ENCODE measurements at regions not wholly inside any gene's neighbourhood (a gene's known extent, or its start where the extent isn't known, plus 50 kb on each side); places are given as distances from the start of the nearest gene placed in this dataset.

DNA sequence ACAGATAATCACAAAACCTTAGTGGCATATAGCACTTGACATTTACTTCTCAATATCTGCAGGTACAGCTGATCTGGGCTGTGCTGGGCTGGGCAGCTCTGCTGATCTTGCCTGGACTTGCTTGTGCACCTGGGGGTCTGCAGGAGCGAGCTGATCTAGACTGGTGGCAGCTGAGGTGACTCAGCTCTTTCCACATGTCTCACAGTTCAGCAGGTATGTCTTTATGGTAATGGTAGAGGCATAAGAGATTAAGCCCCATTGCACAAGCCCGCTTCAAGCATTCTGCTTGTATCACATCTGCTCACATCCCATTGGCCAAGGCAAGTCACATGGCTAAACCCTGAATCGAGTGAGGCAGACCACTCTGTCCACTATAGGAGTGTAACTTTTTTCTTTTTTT lies 506.7 kb downstream of the BCOR start:
- intact Hi-C loops (cut with DNase I), result no loop called here
- DNase-seq (ENCODE audit: missing footprints) (no peak), ATAC-seq (no peak)

- ATAC-seq (no peak), DNase-seq (ENCODE audit: missing footprints) (no peak)
- intact Hi-C loops (cut with DNase I), result no loop called here
These were observed 505.0 kb downstream of the BCOR start for GRCh38 chrX:39592776-39593175.

DNA sequence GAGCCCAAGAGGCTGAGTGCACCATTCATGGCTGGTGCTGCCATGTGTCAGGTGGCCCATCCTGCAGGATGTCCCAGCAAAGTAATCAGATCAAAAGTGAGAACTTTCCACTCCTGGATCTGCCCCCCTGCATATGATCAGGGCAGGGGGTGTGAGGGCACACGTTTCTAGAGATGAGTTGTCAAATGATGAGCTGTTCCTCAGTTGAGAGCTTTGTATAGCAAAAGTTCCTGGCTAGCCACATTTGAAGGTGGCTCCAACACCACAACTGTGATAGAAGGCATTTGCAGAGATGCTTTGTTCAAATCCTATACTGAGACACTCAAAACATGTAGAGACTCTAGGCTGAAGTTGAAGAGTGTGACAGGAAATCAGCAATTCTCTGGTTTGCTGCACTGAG lies 501.8 kb downstream of the BCOR start:
- no peak for DNase-seq (ENCODE audit: missing footprints)

DNA sequence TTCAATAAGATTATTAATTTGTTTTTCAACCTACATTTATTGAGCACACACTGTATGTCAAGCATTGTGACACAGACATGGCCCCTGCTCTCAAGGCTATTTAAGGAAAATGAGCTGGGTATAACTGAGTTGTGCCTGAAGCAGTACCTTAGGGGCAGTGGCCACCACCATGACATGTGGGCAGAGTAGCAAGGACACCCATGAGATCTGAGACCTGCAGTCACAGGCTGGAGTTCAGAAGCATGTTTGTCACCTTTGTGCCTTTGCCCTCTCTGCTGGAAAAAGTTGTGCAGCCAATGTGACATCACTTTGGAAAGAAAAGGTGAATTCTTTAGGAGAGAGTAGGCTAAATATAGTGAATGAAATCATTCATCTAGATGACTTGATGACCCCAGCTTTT lies 501.3 kb downstream of the BCOR start:
- ATAC-seq, result no peak
- DNase-seq (ENCODE audit: missing footprints), result no peak
- intact Hi-C loops (cut with DNase I), result no loop called here

More for the DNA sequence above, 501.8 kb downstream of the BCOR start:
- intact Hi-C loops (cut with DNase I), result no loop called here
- no peak for ATAC-seq

DNA sequence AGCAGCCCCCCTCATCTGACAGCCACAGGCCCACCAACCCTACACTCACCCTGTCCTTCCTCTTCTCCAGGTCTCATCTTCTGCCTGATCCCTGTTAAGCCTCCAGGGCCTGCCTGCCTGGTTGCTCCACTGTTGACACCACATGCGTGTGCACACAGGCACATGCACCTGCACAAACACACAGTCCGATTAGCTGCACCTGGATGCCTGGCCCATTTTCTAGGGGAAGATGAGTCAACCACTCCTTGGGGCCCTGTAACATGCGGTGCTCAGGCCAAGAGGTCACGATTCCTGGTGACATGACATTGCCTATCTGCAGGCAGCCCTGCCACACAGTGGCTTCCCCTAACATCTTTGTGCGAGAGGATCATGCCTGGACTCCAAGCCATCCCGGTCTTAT lies 498.4 kb downstream of the BCOR start:
- intact Hi-C loops (cut with DNase I), result no loop called here
- ATAC-seq (no peak), DNase-seq (ENCODE audit: missing footprints) (no peak)

- DNase-seq (ENCODE audit: missing footprints) (no peak), ATAC-seq (no peak)
- intact Hi-C loops (cut with DNase I), result no loop called here
These were observed 497.5 kb downstream of the BCOR start for GRCh38 chrX:39600222-39600621.

DNA sequence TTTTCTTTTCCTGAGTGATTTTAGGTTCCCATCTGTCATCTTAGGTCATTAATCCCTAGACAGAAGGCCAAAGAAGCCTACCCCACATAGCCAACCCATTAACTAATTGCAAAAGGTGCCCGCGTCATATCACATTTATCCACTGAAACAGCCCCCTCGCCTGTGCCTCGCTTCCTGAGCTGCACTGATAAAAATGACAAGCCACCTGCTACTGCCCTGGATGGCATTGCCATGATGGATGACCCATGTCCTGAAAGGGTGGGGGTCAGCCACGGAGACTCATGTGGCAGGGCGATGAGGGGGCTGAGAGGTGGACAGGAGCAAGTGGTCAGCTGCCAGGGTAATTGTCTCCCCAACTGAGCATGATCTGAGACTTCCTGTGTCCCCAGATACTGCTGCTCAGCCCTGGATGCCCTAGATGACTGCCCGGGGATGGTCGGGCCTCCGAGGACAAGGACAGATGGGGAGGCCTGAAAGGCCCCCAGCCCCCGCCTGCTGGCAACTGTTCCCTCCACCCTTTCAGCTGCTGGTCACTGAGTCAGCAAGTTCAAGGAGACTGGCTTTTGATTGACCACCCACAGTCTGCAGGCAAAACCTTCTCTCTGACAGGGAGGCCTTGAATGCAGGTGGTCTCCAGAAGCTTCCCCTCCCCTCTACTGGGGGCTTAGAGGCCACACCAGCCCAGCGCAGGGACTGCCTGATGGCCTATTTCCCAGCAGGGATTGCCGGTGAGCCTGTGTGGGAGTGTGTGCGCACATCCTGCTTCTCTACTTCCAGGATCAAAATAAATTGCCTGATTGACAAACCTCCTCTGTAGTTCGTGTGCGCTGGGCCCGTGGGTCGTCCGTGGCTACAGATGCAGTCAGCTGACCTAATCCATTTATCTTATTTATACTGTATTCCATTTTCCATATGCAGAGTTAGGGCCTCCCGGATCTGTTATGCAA lies 496.3 kb downstream of the BCOR start:
- ATAC-seq (no peak), DNase-seq (ENCODE audit: missing footprints) (no peak)
- intact Hi-C loops (cut with DNase I), result no loop called here

GRCh38 chrX:39602195-39602594 lies 495.6 kb downstream of the BCOR start:
- intact Hi-C loops (cut with DNase I), result no loop called here
- DNase-seq (ENCODE audit: missing footprints), result no peak
- no peak for ATAC-seq

DNA sequence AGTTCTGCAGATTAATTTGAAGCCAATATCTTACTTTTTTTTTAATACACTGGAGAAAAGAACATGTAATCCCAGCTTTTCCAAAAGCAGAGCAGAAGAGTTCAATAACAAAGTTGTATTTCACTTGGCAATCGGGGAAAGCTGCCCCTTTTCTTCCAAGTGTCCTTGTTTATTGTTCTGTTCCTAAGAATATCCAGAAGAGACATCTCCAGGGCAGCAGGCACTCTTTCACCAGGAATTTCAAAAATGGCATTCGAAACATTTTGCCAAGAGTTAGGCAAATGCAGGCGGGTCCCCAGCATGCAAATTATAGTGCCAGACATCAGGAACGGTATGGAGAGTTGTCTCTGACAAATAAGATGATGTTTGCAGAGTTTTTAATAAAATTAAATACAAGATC lies 494.5 kb downstream of the BCOR start:
- no peak for ATAC-seq
- DNase-seq (ENCODE audit: missing footprints), result no peak
- intact Hi-C loops (cut with DNase I), result no loop called here

DNA sequence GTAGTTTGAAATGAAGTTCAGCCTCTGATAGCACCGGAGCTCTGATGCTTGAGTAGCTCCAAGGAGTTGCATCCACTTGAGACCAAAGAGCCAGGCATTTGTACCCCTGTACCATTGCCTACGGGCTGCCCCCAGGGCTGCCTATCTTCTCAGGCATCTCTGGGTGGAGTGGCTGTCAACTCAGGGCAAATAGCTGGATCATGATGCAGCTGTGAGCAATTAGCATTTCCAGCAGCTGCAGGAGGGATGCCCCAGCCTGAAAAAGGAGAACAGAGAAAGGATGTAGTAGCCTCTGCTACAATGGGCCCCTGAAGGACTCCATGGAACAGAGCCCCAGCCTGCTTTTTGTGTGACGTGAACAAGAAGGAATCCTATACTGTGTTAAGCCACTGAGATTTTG lies 492.6 kb downstream of the BCOR start:
- intact Hi-C loops (cut with DNase I), result no loop called here
- DNase-seq (ENCODE audit: missing footprints) (no peak), ATAC-seq (no peak)

DNA sequence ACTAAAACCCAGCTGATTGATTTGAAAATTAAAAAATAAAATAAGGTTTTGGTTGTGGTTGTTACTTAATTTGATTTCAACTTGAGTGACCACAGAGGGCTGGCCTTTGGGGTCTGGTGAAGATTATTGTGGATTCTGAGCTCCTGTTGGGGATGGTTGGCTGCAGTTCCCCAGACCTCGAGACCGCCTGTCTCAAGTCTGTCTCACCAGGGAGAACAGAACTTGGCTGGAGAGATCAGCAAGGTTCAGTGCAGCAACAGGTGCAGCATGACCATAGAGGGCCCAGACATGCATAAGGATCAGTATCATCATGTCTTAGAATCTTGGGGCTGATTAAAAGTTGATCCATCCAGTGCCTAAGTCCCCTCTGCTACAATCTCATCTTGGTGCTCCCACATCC lies 491.9 kb downstream of the BCOR start:
- no peak for ATAC-seq
- intact Hi-C loops (cut with DNase I), result no loop called here
- DNase-seq (ENCODE audit: missing footprints), result no peak

GRCh38 chrX:39609941-39610340 lies 487.8 kb downstream of the BCOR start:
- ATAC-seq (no peak), DNase-seq (ENCODE audit: missing footprints) (no peak)
- intact Hi-C loops (cut with DNase I), result no loop called here

GRCh38 chrX:39611468-39611867 lies 486.3 kb downstream of the BCOR start:
- intact Hi-C loops (cut with DNase I), result no loop called here
- DNase-seq (ENCODE audit: missing footprints) (no peak), ATAC-seq (no peak)

DNA sequence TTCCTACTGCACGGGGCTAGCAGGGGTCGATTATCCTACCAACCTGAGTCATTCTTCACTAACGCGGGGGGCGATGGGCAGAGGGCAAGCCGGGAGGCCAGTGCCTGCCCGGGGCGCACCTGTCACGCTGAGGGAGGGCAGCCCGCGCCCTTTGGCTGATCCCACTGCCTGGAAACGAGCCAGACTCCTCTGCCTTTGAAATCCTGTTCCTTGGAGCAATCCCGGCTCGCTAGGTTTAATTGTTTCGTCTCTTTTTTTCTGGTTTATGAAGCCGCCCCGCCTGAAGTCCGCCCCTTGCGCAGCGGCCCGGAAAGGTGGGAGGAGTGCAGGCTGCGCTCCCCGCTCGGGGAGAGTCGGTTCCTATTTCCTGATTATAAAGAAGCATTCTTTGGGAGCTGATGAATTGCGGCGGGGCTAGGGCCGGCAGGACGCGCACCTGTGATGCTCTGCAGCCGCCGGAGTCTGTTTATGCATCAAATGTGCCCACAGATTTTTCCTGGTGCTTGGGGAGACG lies 484.2 kb downstream of the BCOR start:
- ATAC-seq, result no peak
- no peak for DNase-seq (ENCODE audit: missing footprints)
- intact Hi-C loops (cut with DNase I), result no loop called here

DNA sequence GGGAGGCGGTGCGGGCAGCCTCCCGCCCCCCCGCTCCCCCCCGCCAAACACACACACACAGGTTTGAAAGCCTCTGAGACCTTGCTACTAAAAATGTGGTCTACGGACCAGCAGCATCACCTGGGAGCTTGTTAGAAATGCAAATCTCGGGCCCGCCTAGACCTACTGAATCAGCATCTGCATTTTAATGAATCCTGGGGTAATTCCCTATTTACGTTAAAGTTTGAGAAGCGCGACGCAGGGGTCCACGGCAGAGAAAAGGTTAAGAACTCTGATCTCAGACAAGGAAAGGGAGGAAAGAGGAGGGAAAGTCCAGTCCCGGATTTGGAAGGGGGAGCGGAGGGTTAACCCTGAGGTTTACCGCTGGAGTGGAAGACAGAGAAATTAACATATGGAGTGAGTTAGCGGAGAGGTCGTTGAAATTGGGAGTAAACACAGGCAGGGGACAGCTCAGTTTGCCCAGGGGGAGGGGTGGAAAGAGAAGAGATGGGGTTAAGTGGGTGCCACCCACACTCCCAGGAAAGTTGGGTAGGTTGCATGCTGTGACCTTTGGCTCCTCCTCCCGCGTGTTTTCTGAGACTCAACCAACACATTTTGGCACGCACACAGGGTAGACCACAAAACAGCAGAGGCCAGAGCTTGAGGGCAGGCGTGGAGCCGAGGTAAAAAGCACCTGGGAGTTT lies 483.6 kb downstream of the BCOR start:
- ATAC-seq (no peak), DNase-seq (ENCODE audit: missing footprints) (no peak)
- intact Hi-C loops (cut with DNase I), result no loop called here

GRCh38 chrX:39614680-39614998 lies 483.1 kb downstream of the BCOR start:
- intact Hi-C loops (cut with DNase I), result no loop called here
- no peak for ATAC-seq
- no peak for DNase-seq (ENCODE audit: missing footprints)

- intact Hi-C loops (cut with DNase I), result no loop called here
- DNase-seq (ENCODE audit: missing footprints) (no peak), ATAC-seq (no peak)
These were observed 481.5 kb downstream of the BCOR start for GRCh38 chrX:39616098-39616729.

GRCh38 chrX:39616731-39617130 lies 481.0 kb downstream of the BCOR start:
- no peak for ATAC-seq
- no peak for DNase-seq (ENCODE audit: missing footprints)
- intact Hi-C loops (cut with DNase I), result no loop called here

GRCh38 chrX:39618178-39618577 lies 479.6 kb downstream of the BCOR start:
- ATAC-seq, result no peak
- intact Hi-C loops (cut with DNase I), result no loop called here

More at GRCh38 chrX:39618178-39618577, 479.6 kb downstream of the BCOR start:
- DNase-seq (ENCODE audit: missing footprints), result no peak
